ENCODE measurements at regions not wholly inside any gene's neighbourhood (a gene's known extent, or its start where the extent isn't known, plus 50 kb on each side); places are given as distances from the start of the nearest gene placed in this dataset.
A peak's percentile ranks its signal among the peaks of the same experiment; 100 is the strongest.

- no peak overlapping the region for H3K27ac ChIP-seq
- peak; percentile 11 for DNase-seq (ENCODE audit: low spot score)
- no peaks in the 10 kb centered on the region for H3F3A ChIP-seq (ENCODE audit: low read depth)
- Mint-ChIP-seq H3K4me1 (peaks cover 13% of the 10 kb centered on the region), H3K27ac (peak overlapping the region; percentile 26), H3K36me3 (no peaks in the 10 kb centered on the region), H3K27me3 (ENCODE audit: insufficient read depth, low read depth) (no peaks in the 10 kb centered on the region), H3K9me3 (no peaks in the 10 kb centered on the region), H3K4me3 (no peak overlapping the region)
- no peaks in the 10 kb centered on the region for H3K9me3 ChIP-seq (ENCODE audit: low read depth)
- peak overlapping the region; percentile 65 for H2AFZ ChIP-seq (replicated peaks)
- peaks cover 36% of the 10 kb centered on the region for H3K4me1 ChIP-seq
- TF ChIP-seq CTCF (IDR thresholded peaks at IDR 0.05), result no peak
- no peak for TF ChIP-seq EZH2phosphoT487 (IDR thresholded peaks at IDR 0.05)
- TF ChIP-seq EZH2 (IDR thresholded peaks at IDR 0.05), result no peak
- H3K9ac ChIP-seq, result no peak overlapping the region
- no peaks in the 10 kb centered on the region for H3K79me2 ChIP-seq (ENCODE audit: low read depth)
- H3K4me3 ChIP-seq, result no peak overlapping the region
- H4K20me1 ChIP-seq (ENCODE audit: low read depth), result no peaks in the 10 kb centered on the region
- no peaks in the 10 kb centered on the region for H3K27me3 ChIP-seq
- H3K4me2 ChIP-seq, result peak overlapping the region; percentile 8
- no peaks in the 10 kb centered on the region for H3K36me3 ChIP-seq
Observed at GRCh38 chr20:11496380-11496779, 421.3 kb upstream of the BTBD3 start.

- H2AFZ ChIP-seq (replicated peaks), result no peak overlapping the region
Observed at GRCh38 chr20:11497545-11497944, 420.1 kb upstream of the BTBD3 start.

GRCh38 chr20:11499101-11499634 is 418.5 kb upstream of the BTBD3 start:
- Histone ChIP-seq H3K9me3 (ENCODE audit: low read depth) (no peaks in the 10 kb centered on the region), H3K79me2 (ENCODE audit: low read depth) (no peaks in the 10 kb centered on the region), H2AFZ (replicated peaks) (no peak overlapping the region), H3K4me1 (peaks cover 36% of the 10 kb centered on the region), H3K27ac (no peak overlapping the region), H4K20me1 (ENCODE audit: low read depth) (no peaks in the 10 kb centered on the region), H3K9ac (no peak overlapping the region), H3K36me3 (no peaks in the 10 kb centered on the region), H3F3A (ENCODE audit: low read depth) (no peaks in the 10 kb centered on the region), H3K4me2 (no peak overlapping the region), H3K27me3 (no peaks in the 10 kb centered on the region), H3K4me3 (no peak overlapping the region)
- H3K27ac Mint-ChIP-seq, result no peak overlapping the region
- peaks cover 13% of the 10 kb centered on the region for H3K4me1 Mint-ChIP-seq
- H3K4me3 Mint-ChIP-seq, result no peak overlapping the region
- no peaks in the 10 kb centered on the region for H3K27me3 Mint-ChIP-seq (ENCODE audit: insufficient read depth, low read depth)
- TF ChIP-seq EZH2 (IDR thresholded peaks at IDR 0.05) (no peak), CTCF (IDR thresholded peaks at IDR 0.05) (no peak), EZH2phosphoT487 (IDR thresholded peaks at IDR 0.05) (no peak)
- H3K36me3 Mint-ChIP-seq, result no peaks in the 10 kb centered on the region
- DNase-seq (ENCODE audit: low spot score), result no peak
- H3K9me3 Mint-ChIP-seq, result peaks cover 2% of the 10 kb centered on the region

More at GRCh38 chr20:11497545-11497944, 420.1 kb upstream of the BTBD3 start:
- H3K27me3 ChIP-seq, result no peaks in the 10 kb centered on the region
- H3K4me1 Mint-ChIP-seq, result peaks cover 13% of the 10 kb centered on the region
- H3F3A ChIP-seq (ENCODE audit: low read depth), result no peaks in the 10 kb centered on the region
- no peaks in the 10 kb centered on the region for H3K36me3 ChIP-seq
- H3K27ac ChIP-seq, result no peak overlapping the region
- H3K9me3 ChIP-seq (ENCODE audit: low read depth), result no peaks in the 10 kb centered on the region
- TF ChIP-seq EZH2 (IDR thresholded peaks at IDR 0.05), result no peak
- no peak for TF ChIP-seq EZH2phosphoT487 (IDR thresholded peaks at IDR 0.05)
- no peak for TF ChIP-seq CTCF (IDR thresholded peaks at IDR 0.05)
- peaks cover 36% of the 10 kb centered on the region for H3K4me1 ChIP-seq
- H3K4me2 ChIP-seq, result no peak overlapping the region
- no peaks in the 10 kb centered on the region for H4K20me1 ChIP-seq (ENCODE audit: low read depth)
- DNase-seq (ENCODE audit: low spot score), result peak; percentile 42
- no peaks in the 10 kb centered on the region for H3K79me2 ChIP-seq (ENCODE audit: low read depth)
- H3K36me3 Mint-ChIP-seq, result no peaks in the 10 kb centered on the region
- H3K4me3 ChIP-seq, result no peak overlapping the region
- no peaks in the 10 kb centered on the region for H3K27me3 Mint-ChIP-seq (ENCODE audit: insufficient read depth, low read depth)
- no peak overlapping the region for H3K9ac ChIP-seq
- no peak overlapping the region for H3K27ac Mint-ChIP-seq
- H3K4me3 Mint-ChIP-seq, result no peak overlapping the region
- no peaks in the 10 kb centered on the region for H3K9me3 Mint-ChIP-seq
